ENCODE measurements at regions not wholly inside any gene's neighbourhood (a gene's known extent, or its start where the extent isn't known, plus 50 kb on each side); places are given as distances from the start of the nearest gene placed in this dataset.

GRCh38 chr5:173480896-173481295 lies 135.6 kb downstream of the BOD1 start:
- DNase-seq (ENCODE audit: low spot score, unreplicated experiment), result no peak
- Mint-ChIP-seq H3K36me3 (ENCODE audit: insufficient read depth) (no peaks in the 10 kb centered on the region), H3K27ac (no peak overlapping the region), H3K4me3 (ENCODE audit: low read depth) (no peak overlapping the region), H3K27me3 (peaks cover 5% of the 10 kb centered on the region), H3K4me1 (ENCODE audit: low read depth) (no peaks in the 10 kb centered on the region), H3K9me3 (ENCODE audit: low read depth) (no peaks in the 10 kb centered on the region)
- TF ChIP-seq CTCF (IDR thresholded peaks at IDR 0.05; ENCODE audit: unreplicated experiment), result no peak

GRCh38 chr5:173479711-173480110 lies 136.7 kb downstream of the BOD1 start:
- DNase-seq (ENCODE audit: low spot score, unreplicated experiment), result no peak
- peaks cover 8% of the 10 kb centered on the region for H3K27me3 Mint-ChIP-seq
- H3K4me1 Mint-ChIP-seq (ENCODE audit: low read depth), result no peaks in the 10 kb centered on the region
- no peaks in the 10 kb centered on the region for H3K9me3 Mint-ChIP-seq (ENCODE audit: low read depth)
- no peak for TF ChIP-seq CTCF (IDR thresholded peaks at IDR 0.05; ENCODE audit: unreplicated experiment)
- no peak overlapping the region for H3K27ac Mint-ChIP-seq
- H3K36me3 Mint-ChIP-seq (ENCODE audit: insufficient read depth), result no peaks in the 10 kb centered on the region
- H3K4me3 Mint-ChIP-seq (ENCODE audit: low read depth), result no peak overlapping the region

- H3K27me3 Mint-ChIP-seq, result peaks cover 14% of the 10 kb centered on the region
- no peaks in the 10 kb centered on the region for H3K9me3 Mint-ChIP-seq (ENCODE audit: low read depth)
- H3K4me1 Mint-ChIP-seq (ENCODE audit: low read depth), result peaks cover 2% of the 10 kb centered on the region
- H3K36me3 Mint-ChIP-seq (ENCODE audit: insufficient read depth), result no peaks in the 10 kb centered on the region
- H3K27ac Mint-ChIP-seq, result no peak overlapping the region
- H3K4me3 Mint-ChIP-seq (ENCODE audit: low read depth), result no peak overlapping the region
- no peak for TF ChIP-seq CTCF (IDR thresholded peaks at IDR 0.05; ENCODE audit: unreplicated experiment)
- no peak for DNase-seq (ENCODE audit: low spot score, unreplicated experiment)
Measured at GRCh38 chr5:173477345-173478040, 139.0 kb downstream of the BOD1 start.

GRCh38 chr5:173475780-173476179 lies 140.7 kb downstream of the BOD1 start:
- Mint-ChIP-seq H3K27ac (no peak overlapping the region), H3K4me3 (ENCODE audit: low read depth) (no peak overlapping the region)

GRCh38 chr5:173474881-173475287 lies 141.6 kb downstream of the BOD1 start:
- Mint-ChIP-seq H3K36me3 (ENCODE audit: insufficient read depth) (no peaks in the 10 kb centered on the region), H3K27me3 (peaks cover 14% of the 10 kb centered on the region), H3K4me3 (ENCODE audit: low read depth) (no peak overlapping the region), H3K27ac (no peak overlapping the region), H3K4me1 (ENCODE audit: low read depth) (peaks cover 7% of the 10 kb centered on the region), H3K9me3 (ENCODE audit: low read depth) (no peaks in the 10 kb centered on the region)
- TF ChIP-seq CTCF (IDR thresholded peaks at IDR 0.05; ENCODE audit: unreplicated experiment), result no peak
- DNase-seq (ENCODE audit: low spot score, unreplicated experiment), result no peak

More at GRCh38 chr5:173475780-173476179, 140.7 kb downstream of the BOD1 start:
- H3K4me1 Mint-ChIP-seq (ENCODE audit: low read depth), result peaks cover 7% of the 10 kb centered on the region
- no peaks in the 10 kb centered on the region for H3K36me3 Mint-ChIP-seq (ENCODE audit: insufficient read depth)
- TF ChIP-seq CTCF (IDR thresholded peaks at IDR 0.05; ENCODE audit: unreplicated experiment), result no peak
- H3K27me3 Mint-ChIP-seq, result peaks cover 14% of the 10 kb centered on the region
- no peaks in the 10 kb centered on the region for H3K9me3 Mint-ChIP-seq (ENCODE audit: low read depth)
- DNase-seq (ENCODE audit: low spot score, unreplicated experiment), result no peak
